Keratinocyte (primary cell): ENCODE measurements at regions not wholly inside any gene's neighbourhood (a gene's known extent, or its start where the extent isn't known, plus 50 kb on each side); places are given as distances from the start of the nearest gene placed in this dataset.

Experiments
- EZH2 ChIP-seq: IDR thresholded peaks from one replicate; pipeline ENCODE4 v1.6.1; 2012; ENCODE audit warnings: inconsistent platforms, mild to moderate bottlenecking, low read length, moderate library complexity
- TF ChIP-seq, protein P1 (sequence below), 3 experiments: IDR thresholded peaks in 1 of 3; conservative IDR thresholded peaks in 1 of 3; optimal IDR thresholded peaks in 1 of 3; 2 replicates in 2 of 3; 3 replicates in 1 of 3; pipeline versions ENCODE3 to v1.5.1; 2011; ENCODE audit warnings: low read length in 3 of 3, mild to moderate bottlenecking in 3 of 3, moderate library complexity in 2 of 3, control low read depth in 1 of 3, inconsistent platforms in 1 of 3; ENCODE audit not compliant: insufficient read depth in 2 of 3; ENCODE audit errors: extremely low read depth in 1 of 3

DNA sequence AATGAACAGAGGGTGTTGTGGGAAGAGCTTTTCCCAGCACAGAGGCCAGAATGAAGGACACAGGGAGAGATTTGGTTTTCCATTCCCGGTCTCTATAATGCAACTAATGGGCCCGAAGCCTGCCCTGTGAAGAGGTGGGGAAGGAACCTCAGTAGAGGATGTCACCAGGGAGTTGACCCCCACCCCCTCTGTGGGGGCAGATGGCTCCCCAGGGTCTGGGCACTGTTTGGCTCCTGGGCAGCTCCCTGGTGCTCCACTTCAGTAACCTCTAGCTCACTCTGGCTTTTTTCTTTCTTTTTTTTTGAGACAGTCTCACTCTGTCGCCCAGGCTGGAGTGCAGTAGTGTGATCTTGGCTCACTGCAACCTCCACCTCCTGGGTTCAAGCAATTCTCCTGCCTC, 109.1 kb upstream of the DLG1 start:
- TF ChIP-seq, protein P1, sequence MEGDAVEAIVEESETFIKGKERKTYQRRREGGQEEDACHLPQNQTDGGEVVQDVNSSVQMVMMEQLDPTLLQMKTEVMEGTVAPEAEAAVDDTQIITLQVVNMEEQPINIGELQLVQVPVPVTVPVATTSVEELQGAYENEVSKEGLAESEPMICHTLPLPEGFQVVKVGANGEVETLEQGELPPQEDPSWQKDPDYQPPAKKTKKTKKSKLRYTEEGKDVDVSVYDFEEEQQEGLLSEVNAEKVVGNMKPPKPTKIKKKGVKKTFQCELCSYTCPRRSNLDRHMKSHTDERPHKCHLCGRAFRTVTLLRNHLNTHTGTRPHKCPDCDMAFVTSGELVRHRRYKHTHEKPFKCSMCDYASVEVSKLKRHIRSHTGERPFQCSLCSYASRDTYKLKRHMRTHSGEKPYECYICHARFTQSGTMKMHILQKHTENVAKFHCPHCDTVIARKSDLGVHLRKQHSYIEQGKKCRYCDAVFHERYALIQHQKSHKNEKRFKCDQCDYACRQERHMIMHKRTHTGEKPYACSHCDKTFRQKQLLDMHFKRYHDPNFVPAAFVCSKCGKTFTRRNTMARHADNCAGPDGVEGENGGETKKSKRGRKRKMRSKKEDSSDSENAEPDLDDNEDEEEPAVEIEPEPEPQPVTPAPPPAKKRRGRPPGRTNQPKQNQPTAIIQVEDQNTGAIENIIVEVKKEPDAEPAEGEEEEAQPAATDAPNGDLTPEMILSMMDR (optimal IDR thresholded peaks at IDR 0.05 in 1 of 3, IDR thresholded peaks at IDR 0.05 in 1 of 3, conservative IDR thresholded peaks at IDR 0.05 in 1 of 3; ENCODE audit: extremely low read depth in 1 of 3, insufficient read depth in 2 of 3, low read length in 3 of 3): no peak
- no peak for TF ChIP-seq EZH2
